HEK293 (cell line): ENCODE measurements at regions not wholly inside any gene's neighbourhood (a gene's known extent, or its start where the extent isn't known, plus 50 kb on each side); places are given as distances from the start of the nearest gene placed in this dataset.

Experiments
- CTCF ChIA-PET: fragments of 350-600 bp; formaldehyde crosslinking; extraction: SDS; loops from one replicate; lab custom pipeline; 2021; ENCODE audit warnings: antibody characterized with exemption; lab: Yijun Ruan, JAX
- POLR2A ChIA-PET: fragments of 300-600 bp; formaldehyde crosslinking; extraction: SDS; loops from one replicate; lab custom pipeline; 2020; ENCODE audit warnings: antibody characterized with exemption, inconsistent platforms; lab: Yijun Ruan, JAX
- H3K27ac ChIP-seq: fragments of 200-500 bp; sonication (Bioruptor generic); 2 replicates; pipeline ENCODE4 v1.5.1; 2014; ENCODE audit warnings: low read depth, low read length, control low read depth, inconsistent platforms; ENCODE audit errors: extremely low read depth
- H3K36me3 ChIP-seq, 2 experiments: fragments of 200-500 bp in 1 of 2; sonication (Bioruptor generic) in 1 of 2; 1 replicate in 1 of 2; 2 replicates in 1 of 2; pipeline ENCODE4 v1.5.1; 2014 to 2017; ENCODE audit warnings: inconsistent platforms in 2 of 2, low read length in 2 of 2; ENCODE audit not compliant: control insufficient read depth in 2 of 2, insufficient read depth in 1 of 2
- H3K4me1 ChIP-seq: fragments of 200-500 bp; sonication (Bioruptor generic); 2 replicates; pipeline ENCODE4 v1.5.1; 2014; ENCODE audit warnings: mild to moderate bottlenecking, low read length, inconsistent platforms; ENCODE audit not compliant: control insufficient read depth, insufficient read depth
- H3K4me3 ChIP-seq: 2 replicates; pipeline ENCODE4 v1.5.1; 2011; ENCODE audit warnings: low read depth, mild to moderate bottlenecking, control low read depth, low read length, moderate library complexity
- H3K9me3 ChIP-seq: fragments of 200-500 bp; sonication (Bioruptor generic); 2 replicates; pipeline ENCODE4 v1.5.1; 2014; ENCODE audit warnings: low read depth, low read length, inconsistent platforms; ENCODE audit not compliant: control insufficient read depth, insufficient read depth
- BCL11A ChIP-seq: fragments of 450-650 bp; formaldehyde crosslinking; IDR thresholded peaks from 2 replicates; pipeline ENCODE4 v1.5.1; 2016; ENCODE audit warnings: low read depth, missing biosample characterization, missing genetic modification characterization
- RBAK ChIP-seq: fragments of 450-650 bp; formaldehyde crosslinking; IDR thresholded peaks from 2 replicates; pipeline ENCODE4 v1.5.1; 2016; ENCODE audit warnings: missing biosample characterization, missing genetic modification characterization
- TSHZ1 ChIP-seq: fragments of 450-650 bp; formaldehyde crosslinking; IDR thresholded peaks from 2 replicates; pipeline ENCODE4 v1.5.1; 2016; ENCODE audit warnings: missing biosample characterization, missing genetic modification characterization, borderline replicate concordance
- ZBTB1 ChIP-seq: fragments of 450-650 bp; formaldehyde crosslinking; IDR thresholded peaks from 2 replicates; pipeline ENCODE4 v1.5.1; 2016; ENCODE audit warnings: missing biosample characterization, missing genetic modification characterization
- ZBTB21 ChIP-seq: fragments of 450-650 bp; formaldehyde crosslinking; IDR thresholded peaks from 2 replicates; pipeline ENCODE4 v1.5.1; 2017; ENCODE audit warnings: missing biosample characterization, missing genetic modification characterization
- ZBTB8A ChIP-seq: fragments of 450-650 bp; formaldehyde crosslinking; IDR thresholded peaks from 2 replicates; pipeline ENCODE4 v1.5.1; 2016; ENCODE audit warnings: missing biosample characterization, missing genetic modification characterization
- ZFP41 ChIP-seq: fragments of 450-650 bp; formaldehyde crosslinking; IDR thresholded peaks from 2 replicates; pipeline ENCODE4 v1.5.1; 2016; ENCODE audit warnings: missing biosample characterization, missing genetic modification characterization, borderline replicate concordance
- ZNF114 ChIP-seq: fragments of 450-650 bp; formaldehyde crosslinking; IDR thresholded peaks from 2 replicates; pipeline ENCODE4 v1.5.0; 2017; ENCODE audit warnings: missing biosample characterization, missing genetic modification characterization
- ZNF140 ChIP-seq: fragments of 450-650 bp; formaldehyde crosslinking; IDR thresholded peaks from 2 replicates; pipeline ENCODE4 v1.5.1; 2016; ENCODE audit warnings: missing biosample characterization, missing genetic modification characterization
- ZNF26 ChIP-seq: fragments of 450-650 bp; formaldehyde crosslinking; IDR thresholded peaks from 2 replicates; pipeline ENCODE4 v1.5.1; 2016; ENCODE audit warnings: missing biosample characterization, missing genetic modification characterization
- ZNF354C ChIP-seq: fragments of 450-650 bp; formaldehyde crosslinking; IDR thresholded peaks from 2 replicates; pipeline ENCODE4 v1.5.1; 2016; ENCODE audit warnings: missing biosample characterization, missing genetic modification characterization, low read depth, borderline replicate concordance
- ZNF394 ChIP-seq: fragments of 450-650 bp; formaldehyde crosslinking; IDR thresholded peaks from 2 replicates; pipeline ENCODE4 v1.5.1; 2016; ENCODE audit warnings: missing biosample characterization, missing genetic modification characterization, mild to moderate bottlenecking, moderate library complexity, borderline replicate concordance
- ZNF473 ChIP-seq: fragments of 450-650 bp; formaldehyde crosslinking; IDR thresholded peaks from 2 replicates; pipeline ENCODE4 v1.5.1; 2017; ENCODE audit warnings: missing biosample characterization, missing genetic modification characterization
- ZNF555 ChIP-seq: fragments of 450-650 bp; formaldehyde crosslinking; conservative IDR thresholded peaks from 2 replicates; pipeline ENCODE4 v1.5.1; 2017; ENCODE audit warnings: missing biosample characterization, mild to moderate bottlenecking, missing genetic modification characterization, inconsistent platforms
- ZNF560 ChIP-seq: fragments of 450-650 bp; formaldehyde crosslinking; IDR thresholded peaks from 2 replicates; pipeline ENCODE4 v1.5.1; 2017; ENCODE audit warnings: missing biosample characterization, missing genetic modification characterization, borderline replicate concordance
- ZNF629 ChIP-seq: fragments of 450-650 bp; formaldehyde crosslinking; IDR thresholded peaks from 2 replicates; pipeline ENCODE4 v1.5.1; 2017; ENCODE audit warnings: missing biosample characterization, missing genetic modification characterization
- ZNF747 ChIP-seq: fragments of 450-650 bp; formaldehyde crosslinking; IDR thresholded peaks from 2 replicates; pipeline ENCODE4 v1.5.1; 2016; ENCODE audit warnings: missing biosample characterization, missing genetic modification characterization
- ZNF76 ChIP-seq: fragments of 450-650 bp; formaldehyde crosslinking; IDR thresholded peaks from 2 replicates; pipeline ENCODE4; 2016; ENCODE audit warnings: low read depth, missing biosample characterization, missing genetic modification characterization, borderline replicate concordance
- ZSCAN16 ChIP-seq: fragments of 450-650 bp; formaldehyde crosslinking; IDR thresholded peaks from 2 replicates; pipeline ENCODE4 v1.5.1; 2016; ENCODE audit warnings: missing biosample characterization, missing genetic modification characterization
- TF ChIP-seq, protein P1 (sequence below): fragments of 450-650 bp; formaldehyde crosslinking; IDR thresholded peaks from 2 replicates; pipeline ENCODE4 v1.5.1; 2016; ENCODE audit warnings: missing biosample characterization, missing genetic modification characterization
- TF ChIP-seq, protein P2 (sequence below): fragments of 450-650 bp; formaldehyde crosslinking; IDR thresholded peaks from 2 replicates; pipeline ENCODE4; 2016; ENCODE audit warnings: missing biosample characterization, missing genetic modification characterization
- TF ChIP-seq, protein P3 (sequence below): fragments of 450-650 bp; formaldehyde crosslinking; IDR thresholded peaks from 2 replicates; pipeline ENCODE4 v1.5.1; 2016; ENCODE audit warnings: missing biosample characterization, missing genetic modification characterization

- TF ChIP-seq ZNF76 (no peak), ZSCAN16 (tag by site-specific recombination) (no peak), RBAK (tag by site-specific recombination) (no peak)
Observed at GRCh38 chr12:74283646-74284045, 254.0 kb upstream of the ATXN7L3B start (continued).

DNA sequence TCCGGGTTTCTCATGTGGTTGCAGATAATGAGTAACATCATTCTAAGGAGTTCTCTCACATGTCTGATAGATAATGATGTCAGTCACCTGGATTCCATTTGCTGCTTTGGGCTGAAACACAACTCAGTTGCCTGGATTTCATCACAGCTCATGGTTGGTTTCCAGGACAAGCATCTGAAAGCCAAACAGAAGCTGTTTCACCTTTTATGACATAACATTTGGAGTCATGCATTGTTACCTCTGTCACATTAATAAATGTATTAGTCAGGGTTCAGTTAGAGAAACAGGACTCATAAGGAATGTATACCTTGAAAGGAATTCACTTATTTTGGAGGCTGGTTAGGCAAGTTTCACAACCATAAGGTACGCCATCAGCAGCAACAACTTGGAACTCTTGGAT, 251.9 kb upstream of the ATXN7L3B start:
- Histone ChIP-seq H3K36me3 (no peaks in the 10 kb centered on the region), H3K9me3 (no peaks in the 10 kb centered on the region), H3K4me3 (no peak overlapping the region), H3K4me1 (no peaks in the 10 kb centered on the region), H3K27ac (no peak overlapping the region)
- POLR2A ChIA-PET = no interaction called here
- no peak for TF ChIP-seq RBAK (tag by site-specific recombination)
- no peak for TF ChIP-seq ZNF747 (tag by site-specific recombination)
- TF ChIP-seq ZBTB8A = no peak
- no peak for TF ChIP-seq ZNF26
- no peak for TF ChIP-seq ZNF629 (tag by site-specific recombination)
- TF ChIP-seq ZNF114 (tag by site-specific recombination) = no peak
- TF ChIP-seq, protein P1, sequence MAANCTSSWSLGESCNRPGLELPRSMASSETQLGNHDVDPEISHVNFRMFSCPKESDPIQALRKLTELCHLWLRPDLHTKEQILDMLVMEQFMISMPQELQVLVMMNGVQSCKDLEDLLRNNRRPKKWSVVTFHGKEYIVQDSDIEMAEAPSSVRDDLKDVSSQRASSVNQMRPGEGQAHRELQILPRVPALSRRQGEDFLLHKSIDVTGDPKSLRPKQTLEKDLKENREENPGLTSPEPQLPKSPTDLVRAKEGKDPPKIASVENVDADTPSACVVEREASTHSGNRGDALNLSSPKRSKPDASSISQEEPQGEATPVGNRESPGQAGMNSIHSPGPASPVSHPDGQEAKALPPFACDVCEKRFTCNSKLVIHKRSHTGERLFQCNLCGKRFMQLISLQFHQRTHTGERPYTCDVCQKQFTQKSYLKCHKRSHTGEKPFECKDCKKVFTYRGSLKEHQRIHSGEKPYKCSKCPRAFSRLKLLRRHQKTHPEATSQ (tag by site-specific recombination) = no peak
- TF ChIP-seq, protein P2, sequence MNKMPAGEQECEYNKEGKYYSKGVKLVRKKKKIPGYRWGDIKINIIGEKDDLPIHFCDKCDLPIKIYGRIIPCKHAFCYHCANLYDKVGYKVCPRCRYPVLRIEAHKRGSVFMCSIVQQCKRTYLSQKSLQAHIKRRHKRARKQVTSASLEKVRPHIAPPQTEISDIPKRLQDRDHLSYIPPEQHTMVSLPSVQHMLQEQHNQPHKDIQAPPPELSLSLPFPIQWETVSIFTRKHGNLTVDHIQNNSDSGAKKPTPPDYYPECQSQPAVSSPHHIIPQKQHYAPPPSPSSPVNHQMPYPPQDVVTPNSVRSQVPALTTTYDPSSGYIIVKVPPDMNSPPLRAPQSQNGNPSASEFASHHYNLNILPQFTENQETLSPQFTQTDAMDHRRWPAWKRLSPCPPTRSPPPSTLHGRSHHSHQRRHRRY (tag by site-specific recombination) = no peak
- TF ChIP-seq BCL11A = no peak
- no peak for TF ChIP-seq ZNF555
- TF ChIP-seq ZNF354C (tag by site-specific recombination) = no peak
- TF ChIP-seq ZFP41 (tag by site-specific recombination) = no peak
- TF ChIP-seq ZBTB1 = no peak
- CTCF ChIA-PET = no interaction called here

DNA sequence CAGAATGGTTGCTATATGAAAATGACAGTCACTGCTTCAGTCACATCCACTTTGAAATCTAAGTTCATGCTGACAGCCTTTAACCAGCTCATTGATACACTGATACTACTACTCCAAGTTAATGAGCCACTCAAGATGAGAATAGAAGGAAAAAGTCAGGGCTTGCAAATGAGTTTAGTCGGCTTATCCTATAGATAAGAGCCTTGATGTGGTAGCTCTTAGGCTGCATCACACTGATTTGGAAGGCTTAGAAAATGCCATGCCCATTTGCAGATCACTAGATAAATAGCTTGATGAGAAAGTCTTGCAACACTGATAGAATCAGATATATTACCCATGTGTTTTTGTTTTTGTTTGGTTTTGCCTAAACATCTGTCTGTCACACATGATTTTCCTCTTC, 251.4 kb upstream of the ATXN7L3B start:
- POLR2A ChIA-PET = no interaction called here
- TF ChIP-seq, protein P3, sequence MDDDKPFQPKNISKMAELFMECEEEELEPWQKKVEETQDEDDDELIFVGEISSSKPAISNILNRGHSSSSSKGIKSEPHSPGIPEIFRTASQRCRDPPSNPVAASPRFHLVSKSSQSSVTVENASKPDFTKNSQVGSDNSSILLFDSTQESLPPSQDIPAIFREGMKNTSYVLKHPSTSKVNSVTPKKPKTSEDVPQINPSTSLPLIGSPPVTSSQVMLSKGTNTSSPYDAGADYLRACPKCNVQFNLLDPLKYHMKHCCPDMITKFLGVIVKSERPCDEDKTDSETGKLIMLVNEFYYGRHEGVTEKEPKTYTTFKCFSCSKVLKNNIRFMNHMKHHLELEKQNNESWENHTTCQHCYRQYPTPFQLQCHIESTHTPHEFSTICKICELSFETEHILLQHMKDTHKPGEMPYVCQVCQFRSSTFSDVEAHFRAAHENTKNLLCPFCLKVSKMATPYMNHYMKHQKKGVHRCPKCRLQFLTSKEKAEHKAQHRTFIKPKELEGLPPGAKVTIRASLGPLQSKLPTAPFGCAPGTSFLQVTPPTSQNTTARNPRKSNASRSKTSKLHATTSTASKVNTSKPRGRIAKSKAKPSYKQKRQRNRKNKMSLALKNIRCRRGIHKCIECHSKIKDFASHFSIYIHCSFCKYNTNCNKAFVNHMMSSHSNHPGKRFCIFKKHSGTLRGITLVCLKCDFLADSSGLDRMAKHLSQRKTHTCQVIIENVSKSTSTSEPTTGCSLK (tag by site-specific recombination) = no peak
- TF ChIP-seq TSHZ1 (tag by site-specific recombination) (no peak), ZNF394 (tag by site-specific recombination) (no peak), ZNF560 (no peak), ZBTB21 (tag by site-specific recombination) (no peak), ZNF140 (no peak), ZNF473 (no peak), ZNF26 (no peak)
- TF ChIP-seq, protein P2 (tag by site-specific recombination) = no peak

More for the DNA sequence above, 251.4 kb upstream of the ATXN7L3B start:
- CTCF ChIA-PET = no interaction called here
- Histone ChIP-seq H3K4me3 (no peak overlapping the region), H3K9me3 (no peaks in the 10 kb centered on the region), H3K36me3 (no peaks in the 10 kb centered on the region), H3K4me1 (no peaks in the 10 kb centered on the region), H3K27ac (no peak overlapping the region)
